ENCODE measurements at regions not wholly inside any gene's neighbourhood (a gene's known extent, or its start where the extent isn't known, plus 50 kb on each side); places are given as distances from the start of the nearest gene placed in this dataset.

DNA sequence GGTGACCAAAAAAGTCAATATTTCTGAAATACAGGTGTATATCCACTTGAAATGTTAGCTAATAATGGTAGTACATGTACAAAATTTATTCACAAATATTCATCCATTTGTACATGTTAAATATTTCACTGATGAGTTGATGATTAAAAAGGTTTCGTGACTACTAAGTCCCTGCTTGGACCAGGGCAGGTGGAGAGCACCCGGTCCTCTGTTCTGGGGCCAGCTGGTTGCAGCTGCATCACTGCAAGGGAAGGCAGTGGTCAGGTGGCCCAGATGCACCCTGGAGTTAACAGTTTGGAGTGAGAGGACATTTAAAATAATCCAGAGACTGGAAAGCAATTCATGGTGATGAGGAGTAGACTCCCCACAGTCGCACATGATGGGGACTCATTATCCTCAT is 141.2 kb downstream of the ZBTB18 start:
- no peak for DNase-seq (ENCODE audit: low read depth in 2 of 2, low spot score in 1 of 2)

DNA sequence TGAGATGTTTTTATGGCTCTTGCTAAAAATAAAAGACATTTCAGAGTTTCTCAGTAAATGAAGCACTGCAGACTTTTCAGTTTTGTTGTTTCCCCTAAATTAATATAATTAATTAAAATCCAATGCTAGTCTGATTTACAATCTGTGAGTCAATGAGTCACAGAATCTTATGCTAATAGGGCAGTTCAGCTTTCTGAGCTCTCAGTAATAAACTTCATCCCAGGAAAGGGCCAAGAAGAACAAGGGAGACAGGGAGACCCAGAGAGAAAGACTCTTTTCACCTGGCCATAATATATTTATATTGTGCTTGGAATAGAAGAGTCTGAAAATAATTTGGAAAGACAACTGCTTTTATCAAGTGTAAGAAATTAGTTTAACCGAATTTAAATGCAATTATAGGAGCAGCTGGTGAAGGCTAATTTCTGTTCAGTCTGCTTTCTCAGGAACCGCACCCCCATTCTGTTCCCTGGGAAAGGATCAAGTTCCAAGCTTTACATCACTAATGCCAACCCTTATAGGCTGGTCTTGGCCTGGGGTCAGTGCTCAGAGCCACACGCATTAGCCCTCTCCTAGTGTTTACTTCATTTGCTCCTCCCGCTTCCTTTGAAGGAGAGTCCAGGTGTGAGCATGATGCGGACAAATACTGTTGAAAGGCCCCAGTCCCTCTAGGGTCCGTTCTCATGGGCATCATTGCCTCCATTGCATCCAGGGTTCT is 145.6 kb downstream of the ZBTB18 start:
- DNase-seq (ENCODE audit: low read depth in 2 of 2, low spot score in 1 of 2) = no peak

DNA sequence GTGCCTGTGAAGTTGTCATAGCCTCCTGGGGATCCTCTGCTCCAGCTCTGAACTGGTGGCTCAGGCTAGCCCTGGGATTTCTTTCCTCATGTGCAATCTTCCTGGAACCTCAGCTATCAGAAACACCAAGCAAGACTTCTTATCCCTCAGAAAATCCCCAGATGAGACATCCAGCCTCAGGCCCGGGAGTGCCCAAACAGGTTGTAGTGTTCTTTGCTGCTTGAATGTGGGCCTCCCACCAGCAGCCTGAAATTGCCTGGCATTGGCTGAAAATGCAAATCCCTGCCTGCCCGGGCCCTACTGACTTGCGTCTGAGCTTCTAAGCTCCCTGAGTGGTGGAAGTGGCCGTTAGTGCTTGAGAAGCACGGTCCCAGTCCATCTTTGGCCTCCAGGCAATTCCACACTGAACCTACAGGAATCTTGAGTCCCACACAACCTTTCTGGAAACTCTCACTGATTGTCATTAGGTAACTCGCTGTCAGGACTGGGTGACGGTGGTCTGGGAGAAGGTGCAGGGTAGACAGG is 146.8 kb downstream of the ZBTB18 start:
- no peak for DNase-seq (ENCODE audit: low read depth in 2 of 2, low spot score in 1 of 2)

DNA sequence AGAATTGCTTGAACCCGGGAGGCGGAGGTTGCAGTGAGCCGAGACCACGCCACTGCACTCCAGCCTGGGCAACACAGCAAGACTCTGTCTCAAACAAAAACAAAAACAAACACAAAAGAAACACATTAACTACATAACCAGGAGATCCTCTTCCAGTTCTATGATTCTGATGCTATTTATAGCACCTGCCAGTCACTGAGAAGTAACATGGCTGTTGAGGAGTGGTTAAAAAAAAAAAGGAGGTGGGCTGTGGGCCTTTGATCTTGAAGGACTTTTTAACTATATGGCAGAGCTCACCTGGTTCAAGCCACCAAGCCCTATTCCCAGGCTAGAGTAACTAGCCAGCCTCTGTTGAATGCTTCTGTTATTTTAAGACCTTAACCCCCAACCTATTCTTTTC is 148.8 kb downstream of the ZBTB18 start:
- DNase-seq (ENCODE audit: low read depth in 2 of 2, low spot score in 1 of 2) = no peak

DNA sequence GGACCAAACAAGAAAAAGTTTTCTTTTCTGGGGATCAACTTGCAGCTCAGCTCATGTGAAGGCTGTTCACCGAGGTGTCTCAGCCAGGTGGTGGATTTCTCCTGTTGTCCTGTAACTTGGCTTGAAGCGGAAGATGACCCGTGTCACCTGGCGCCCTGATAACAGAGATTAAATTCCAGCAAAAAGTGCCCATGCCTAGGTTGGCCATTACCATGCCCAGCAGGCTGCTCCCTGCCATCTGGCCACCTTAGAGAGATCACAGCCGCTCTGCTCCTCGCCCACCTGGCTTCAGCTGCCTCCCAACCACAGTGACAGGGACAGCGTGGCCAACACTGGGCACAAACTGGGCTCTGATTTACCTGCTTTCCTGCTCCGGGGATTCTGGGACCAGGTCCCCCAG is 149.5 kb downstream of the ZBTB18 start:
- no peak for DNase-seq (ENCODE audit: low read depth in 2 of 2, low spot score in 1 of 2)

DNA sequence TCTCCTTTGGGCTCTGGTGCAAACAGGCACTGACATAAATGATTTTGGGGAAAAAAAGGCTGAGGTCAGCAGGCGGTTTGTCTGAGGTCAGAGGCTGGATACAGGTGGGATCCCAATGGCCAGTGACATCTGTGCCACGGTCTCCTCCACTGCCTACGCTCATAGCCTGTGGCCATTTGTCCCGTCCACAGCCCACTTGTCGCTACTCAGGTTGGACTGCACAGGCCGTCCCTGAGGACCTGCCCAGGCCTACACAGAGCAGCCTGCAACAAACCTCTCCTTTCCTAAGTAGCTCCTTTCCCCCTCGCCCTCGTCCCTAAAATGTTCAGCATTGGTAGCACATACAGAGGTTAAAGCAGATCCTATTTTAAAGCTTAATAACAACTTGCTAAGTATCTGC is 150.7 kb downstream of the ZBTB18 start:
- no peak for DNase-seq (ENCODE audit: low read depth in 2 of 2, low spot score in 1 of 2)

DNA sequence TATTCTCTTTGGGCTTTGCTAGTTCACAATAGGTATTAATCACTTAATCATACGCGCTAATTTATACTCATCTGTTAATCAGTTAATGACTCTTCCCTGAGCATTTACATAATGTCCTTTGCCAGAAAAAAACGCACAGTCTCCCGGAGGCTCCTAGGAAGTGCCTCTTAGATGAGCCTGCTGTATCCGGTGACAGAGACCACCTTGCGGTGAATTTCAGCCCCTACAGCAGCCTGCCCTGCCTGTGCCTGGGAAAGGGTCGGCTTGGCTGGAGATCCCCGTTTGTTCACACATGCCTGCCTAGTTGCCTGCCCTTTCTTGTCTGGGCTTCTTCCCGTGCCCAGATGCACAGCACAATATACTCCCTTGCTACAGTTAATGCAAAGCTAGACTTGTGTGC is 152.9 kb downstream of the ZBTB18 start:
- DNase-seq (ENCODE audit: low read depth in 2 of 2, low spot score in 1 of 2) = no peak

DNA sequence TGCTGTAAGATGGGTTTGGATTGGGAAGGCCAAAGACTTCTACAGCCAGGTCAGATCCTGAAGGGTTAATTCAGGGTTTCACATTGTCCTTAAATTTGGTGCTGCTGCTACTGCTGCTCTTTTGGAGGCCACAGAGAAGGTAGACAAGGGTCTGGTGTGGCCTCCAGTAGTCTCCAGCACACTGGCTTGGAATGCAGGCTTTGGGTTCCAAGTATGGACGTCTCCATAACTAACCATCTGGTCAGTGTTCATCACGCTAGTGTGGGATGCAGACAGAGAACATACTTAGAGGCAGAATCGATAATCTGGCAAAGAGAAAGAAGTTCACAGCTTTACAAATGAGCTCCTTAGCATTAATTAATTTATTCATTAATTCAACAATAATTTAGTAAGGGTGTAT is 154.1 kb downstream of the ZBTB18 start:
- no peak for DNase-seq (ENCODE audit: low read depth in 2 of 2, low spot score in 1 of 2)

DNA sequence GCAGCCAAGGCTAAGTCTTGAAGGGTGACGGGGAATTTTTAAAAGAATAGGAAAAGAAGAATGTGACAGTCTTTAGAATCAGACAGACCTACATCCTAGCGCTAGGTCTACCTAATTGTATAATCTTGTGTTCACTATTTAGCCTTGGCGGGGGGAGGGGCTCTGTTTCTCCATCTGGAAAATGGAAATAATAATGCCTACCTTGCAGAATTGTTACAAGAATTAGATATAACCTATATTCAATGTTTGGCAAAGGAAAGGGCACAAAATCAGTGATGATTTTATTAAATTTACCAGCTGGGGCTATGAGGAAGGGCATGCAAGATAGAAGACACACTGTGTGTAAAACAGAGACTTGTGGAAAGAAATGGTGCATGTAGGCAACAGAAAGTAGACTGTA is 154.8 kb downstream of the ZBTB18 start:
- no peak for DNase-seq (ENCODE audit: low read depth in 2 of 2, low spot score in 1 of 2)

DNA sequence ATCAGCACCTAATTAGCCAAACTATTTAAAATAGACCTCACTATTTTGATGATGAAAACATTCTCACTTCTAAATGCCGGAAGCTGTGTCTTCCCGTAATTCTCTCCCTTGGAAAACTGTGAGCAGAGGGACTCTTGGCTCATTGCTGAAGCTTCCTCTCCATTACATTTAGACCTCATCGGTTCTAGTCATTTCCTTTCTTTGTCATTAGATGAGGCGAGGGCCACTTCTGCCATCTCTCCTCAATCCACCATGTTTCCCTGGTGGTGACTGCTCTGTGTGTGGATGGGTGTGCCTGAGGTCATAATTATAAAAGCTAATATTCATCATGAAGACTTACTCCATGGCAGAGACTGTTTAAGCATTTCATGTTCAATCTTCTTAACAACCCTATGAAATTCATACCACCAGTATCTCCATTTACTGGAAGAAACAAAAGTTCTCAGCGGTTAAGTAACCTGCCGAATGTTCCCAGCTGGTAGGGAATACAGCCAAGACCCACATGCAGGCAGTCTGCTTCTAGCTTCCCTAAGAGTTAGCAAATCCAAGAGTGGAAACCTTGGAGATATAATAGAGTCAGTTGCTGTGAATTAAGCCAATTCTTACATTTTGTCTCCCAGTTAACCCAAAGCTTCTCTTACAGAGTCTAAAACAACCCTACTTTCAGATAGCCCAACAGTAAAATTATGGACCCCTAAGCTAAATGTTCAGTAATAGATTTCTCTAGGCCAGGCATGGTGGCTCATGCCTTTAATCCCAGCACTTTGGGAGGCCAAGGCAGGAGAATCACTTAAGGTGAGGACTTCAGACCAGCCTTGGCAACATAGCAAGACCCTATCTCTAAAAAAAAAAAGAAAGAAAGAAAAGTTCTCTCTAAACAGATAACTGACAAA is 156.2 kb downstream of the ZBTB18 start:
- no peak for DNase-seq (ENCODE audit: low read depth in 2 of 2, low spot score in 1 of 2)

DNA sequence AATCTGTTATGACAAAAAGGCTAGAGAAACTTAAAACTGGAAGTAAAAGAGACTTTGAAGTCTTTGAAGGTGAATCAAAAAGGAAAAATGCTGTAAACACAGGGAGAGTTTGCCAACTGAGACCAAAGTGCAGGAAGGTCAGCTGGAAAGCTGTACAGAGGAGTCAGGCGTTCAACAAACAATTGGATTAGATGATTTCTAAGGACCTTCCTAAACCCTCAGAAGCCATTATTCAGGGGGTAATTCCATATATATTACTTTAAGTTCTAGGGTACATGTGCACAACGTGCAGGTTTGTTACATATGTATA is 156.8 kb downstream of the ZBTB18 start:
- DNase-seq (ENCODE audit: low read depth in 2 of 2, low spot score in 1 of 2) = no peak

DNA sequence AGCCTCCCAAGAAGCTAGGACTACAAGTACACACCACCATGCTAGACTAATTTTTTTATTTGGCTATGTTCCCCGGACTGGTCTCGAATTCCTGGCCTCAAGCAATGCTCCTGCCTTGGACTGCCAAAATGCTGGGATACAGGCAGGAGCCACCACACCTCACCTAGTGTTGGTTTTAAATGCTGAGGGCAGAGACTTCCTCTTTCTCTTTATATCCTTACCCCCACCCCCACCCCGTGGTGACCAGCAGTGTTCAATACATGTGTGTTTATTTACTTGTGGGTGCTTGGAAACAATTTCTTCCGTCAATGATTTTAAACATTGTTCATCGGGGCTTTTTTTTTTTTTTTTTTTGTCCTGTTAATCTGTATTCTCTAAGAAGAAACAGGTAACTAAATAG is 158.9 kb downstream of the ZBTB18 start:
- no peak for DNase-seq (ENCODE audit: low read depth in 2 of 2, low spot score in 1 of 2)

DNA sequence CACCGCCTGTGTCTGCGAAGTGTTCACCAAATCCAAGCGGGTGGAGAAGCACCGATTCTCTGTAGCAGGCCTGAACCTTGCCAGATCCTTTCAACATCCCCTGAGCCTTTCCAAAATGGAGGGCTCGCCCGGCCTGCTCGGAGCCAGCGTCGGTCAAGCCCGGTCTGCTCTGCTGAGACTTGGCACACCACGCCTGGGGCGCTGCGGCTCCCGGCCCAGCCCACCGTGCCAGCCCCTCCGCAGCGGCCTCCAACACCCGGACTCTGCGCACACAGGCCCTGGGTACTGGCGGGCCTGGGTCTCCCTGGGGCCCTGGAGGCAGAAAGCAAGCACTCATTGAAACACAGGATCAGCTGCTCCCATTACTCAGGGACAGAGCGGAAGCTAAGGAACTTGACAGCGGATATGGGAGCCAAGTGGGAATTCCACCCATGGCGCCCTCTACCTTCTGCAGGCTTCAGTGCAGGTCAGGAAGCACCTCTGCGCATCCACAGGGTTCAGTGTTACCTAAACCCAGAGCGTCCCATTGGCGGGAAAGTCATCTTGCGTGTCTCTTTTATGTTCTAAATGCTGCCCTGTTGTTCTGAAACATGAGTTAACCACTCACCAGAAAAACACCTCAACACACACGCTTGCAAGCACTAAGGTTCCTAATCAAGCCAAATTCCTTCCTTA is 159.9 kb downstream of the ZBTB18 start:
- DNase-seq (ENCODE audit: low read depth in 2 of 2, low spot score in 1 of 2) = no peak

DNA sequence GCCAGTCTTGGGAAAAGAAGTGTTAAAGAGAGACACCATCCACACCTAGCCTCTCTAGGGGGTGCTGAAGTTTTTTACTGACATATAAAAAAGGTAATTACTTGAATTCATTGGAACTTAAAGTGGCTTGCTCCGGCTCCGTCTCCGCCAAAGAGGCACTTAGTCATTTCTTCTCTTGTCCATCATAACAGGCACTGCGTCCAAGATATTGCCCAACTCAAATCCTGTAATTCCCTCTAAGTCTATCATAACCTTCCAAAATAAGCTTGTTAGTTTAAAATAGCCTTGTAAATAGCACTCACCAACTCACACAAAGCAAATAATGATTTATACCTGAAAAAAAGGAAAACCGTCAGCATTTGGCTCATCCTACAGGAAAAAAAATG is 160.5 kb downstream of the ZBTB18 start:
- DNase-seq (ENCODE audit: low read depth in 2 of 2, low spot score in 1 of 2) = no peak

DNA sequence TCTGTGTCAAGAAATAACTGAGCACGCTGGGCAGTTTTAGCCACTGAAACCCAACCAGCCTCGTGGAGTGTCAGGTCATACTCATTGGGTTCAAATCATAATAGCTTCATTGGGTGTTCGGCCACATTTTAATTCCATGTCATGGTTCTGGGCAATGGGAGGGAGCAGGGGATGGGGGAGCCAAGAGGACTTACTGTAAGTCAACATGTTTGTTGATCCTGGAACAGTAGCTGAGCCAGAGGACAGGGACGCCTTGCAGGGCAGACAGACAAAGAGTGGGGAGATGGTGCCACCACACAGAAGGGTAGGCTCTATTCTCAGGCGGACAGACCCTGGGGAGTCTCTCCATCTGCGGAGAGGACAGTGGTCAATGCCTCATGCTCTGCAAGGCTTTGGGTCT is 161.1 kb downstream of the ZBTB18 start:
- no peak for DNase-seq (ENCODE audit: low read depth in 2 of 2, low spot score in 1 of 2)

DNA sequence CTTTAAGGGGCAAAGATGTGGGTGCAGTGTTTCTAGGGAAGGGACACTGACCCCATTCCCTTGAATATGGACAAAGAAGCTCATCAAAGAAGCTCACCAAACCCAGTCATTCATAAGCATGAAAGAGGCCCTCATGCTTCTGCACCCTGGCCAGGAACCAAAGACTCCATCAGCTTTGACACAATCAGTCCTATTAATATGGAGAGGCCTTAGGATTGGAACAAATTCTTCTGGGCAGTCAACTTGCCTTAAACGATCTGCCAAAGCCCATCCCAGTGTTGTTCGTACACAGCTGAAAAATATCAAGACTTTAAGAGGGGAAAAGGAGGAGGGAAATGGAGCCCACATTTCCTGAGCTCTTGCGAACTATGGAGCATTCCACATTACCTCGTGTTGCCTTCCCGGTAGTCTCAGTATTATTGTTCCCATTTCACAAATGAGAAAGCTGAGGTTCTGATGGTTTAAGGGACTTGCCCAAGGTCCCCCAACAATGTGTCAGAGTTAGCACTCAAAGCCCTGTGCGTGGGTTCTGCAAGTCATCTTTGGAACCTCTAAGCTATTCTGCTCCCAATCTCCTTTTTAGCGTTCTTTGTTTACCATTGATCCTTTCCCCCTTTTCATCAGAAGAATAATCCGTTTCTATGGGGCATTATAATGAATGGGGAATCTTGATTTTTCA is 161.9 kb downstream of the ZBTB18 start:
- no peak for DNase-seq (ENCODE audit: low read depth in 2 of 2, low spot score in 1 of 2)

DNA sequence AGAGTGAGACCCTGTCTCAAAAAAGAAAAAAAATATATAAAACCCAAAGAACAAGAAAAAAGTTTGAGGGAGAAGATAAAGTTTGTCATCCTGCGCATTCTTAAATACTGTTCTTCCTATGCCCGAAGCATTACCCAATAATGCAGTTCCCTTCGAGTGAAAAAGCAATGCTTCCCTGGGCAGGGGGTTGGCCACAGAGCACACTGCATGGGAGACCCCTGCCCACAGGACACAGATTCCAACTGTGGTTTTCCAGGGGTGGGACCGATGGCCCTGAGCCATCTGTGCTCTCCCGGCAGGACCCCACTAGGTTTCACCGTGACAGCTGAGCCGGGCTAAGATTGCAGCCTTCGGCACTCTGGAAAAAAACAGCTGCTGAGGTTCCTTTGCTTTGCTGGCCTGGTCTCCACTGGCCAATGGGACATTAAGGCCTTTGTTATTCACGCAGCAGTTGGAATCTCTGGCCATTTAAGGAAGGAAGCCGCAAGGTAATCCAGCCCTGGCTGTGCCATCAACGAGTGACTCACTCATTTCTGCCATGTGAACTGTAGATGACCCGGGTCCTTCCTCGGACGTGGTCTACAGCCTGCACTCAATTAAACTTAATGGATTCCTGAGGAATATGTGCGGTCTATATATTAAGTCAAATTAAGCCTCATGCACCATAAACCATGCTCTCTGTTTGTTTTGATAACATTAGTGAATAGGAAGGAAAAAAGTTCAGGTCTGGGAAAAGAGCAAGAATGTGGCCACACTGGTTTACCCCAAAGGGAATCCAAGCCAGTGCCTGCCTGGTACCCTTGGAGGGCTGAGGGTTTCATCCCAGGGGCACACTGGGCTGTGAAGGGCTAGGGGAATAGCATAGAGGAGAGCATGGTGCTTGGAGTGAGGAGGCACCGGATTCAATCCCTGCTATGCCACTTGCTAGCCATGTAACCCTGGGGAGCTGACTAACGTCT is 163.2 kb downstream of the ZBTB18 start:
- no peak for DNase-seq (ENCODE audit: low read depth in 2 of 2, low spot score in 1 of 2)

DNA sequence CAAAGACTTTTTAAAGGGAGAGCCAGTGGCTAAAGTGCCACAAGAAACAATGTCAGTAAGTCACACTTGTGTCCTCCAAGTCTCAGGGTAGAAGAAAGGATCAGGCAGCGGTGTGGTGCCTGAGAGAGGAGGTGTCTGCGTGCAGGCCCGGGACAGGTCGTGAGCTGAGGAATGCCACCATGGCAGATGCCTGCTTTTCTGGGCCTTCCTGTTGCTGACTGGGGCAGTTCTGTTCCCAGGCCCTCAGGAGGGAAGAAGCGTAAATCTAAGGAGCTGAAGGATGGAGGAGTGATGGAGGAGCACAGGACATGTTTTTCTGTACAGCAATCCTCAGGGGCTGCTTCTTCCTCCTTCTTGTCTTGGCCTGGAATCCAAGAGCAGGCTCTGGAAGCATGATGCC is 165.8 kb downstream of the ZBTB18 start:
- DNase-seq (ENCODE audit: low read depth in 2 of 2, low spot score in 1 of 2) = no peak

DNA sequence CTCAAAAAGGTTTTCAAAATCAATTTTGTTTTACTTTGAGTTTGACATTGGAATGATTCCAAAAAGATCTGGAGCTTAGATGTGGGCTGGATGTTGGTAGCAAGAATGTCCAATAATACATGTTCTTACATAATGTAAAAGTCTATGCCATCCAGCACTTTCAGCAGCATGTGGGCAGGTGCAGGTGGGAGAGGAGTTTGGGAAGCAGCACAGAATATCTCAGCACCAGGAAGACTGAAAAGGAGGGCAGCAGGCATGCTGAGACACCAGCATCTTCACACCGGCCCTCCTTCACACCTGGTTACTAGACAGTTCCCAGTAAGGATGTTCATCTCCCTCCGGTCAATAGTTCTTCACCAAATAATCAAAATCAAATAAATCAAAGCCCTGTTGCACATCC is 166.6 kb downstream of the ZBTB18 start:
- no peak for DNase-seq (ENCODE audit: low read depth in 2 of 2, low spot score in 1 of 2)

DNA sequence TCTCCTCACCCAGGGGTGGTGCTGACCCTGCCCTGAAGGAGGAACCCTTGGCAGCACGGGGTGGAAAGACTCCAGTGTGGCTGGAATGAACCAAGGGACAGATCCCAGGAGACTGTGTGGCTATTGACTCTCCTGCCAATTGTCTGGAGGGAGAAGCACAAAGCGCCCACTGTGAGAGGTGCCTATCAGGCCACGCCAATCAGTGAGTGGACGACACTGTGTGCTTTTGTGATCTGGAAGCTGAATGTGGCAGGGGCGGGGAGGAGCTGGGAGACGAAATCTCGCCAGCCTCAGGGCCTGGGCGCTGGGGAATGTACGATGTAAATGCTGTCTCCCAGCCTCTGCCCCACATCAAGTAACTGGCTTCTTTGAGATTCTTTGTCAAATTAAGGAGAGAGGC is 167.1 kb downstream of the ZBTB18 start:
- no peak for DNase-seq (ENCODE audit: low read depth in 2 of 2, low spot score in 1 of 2)
